SK-N-SH treated with all-trans-retinoic acid at 6 μM for 48 hours (cell line): ENCODE measurements at regions not wholly inside any gene's neighbourhood (a gene's known extent, or its start where the extent isn't known, plus 50 kb on each side); places are given as distances from the start of the nearest gene placed in this dataset.

ENCODE experiments used
- CREB5 ChIP-seq: fragments of 250-450 bp; sonication (Bioruptor Pico); IDR thresholded peaks from 2 replicates; pipeline ENCODE4 v1.5.1; 2020; ENCODE audit warnings: low read depth, mild to moderate bottlenecking, moderate library complexity
- ESRRG ChIP-seq: fragments of 250-450 bp; sonication (Bioruptor Pico); IDR thresholded peaks from 2 replicates; pipeline ENCODE4 v1.6.1; 2021; ENCODE audit warnings: mild to moderate bottlenecking
- OSR1 ChIP-seq: fragments of 250-450 bp; sonication (Bioruptor Pico); IDR thresholded peaks from 2 replicates; pipeline ENCODE4 v1.8.0; 2022; ENCODE audit warnings: moderate library complexity, mild to moderate bottlenecking, inconsistent platforms
- RARB ChIP-seq: fragments of 250-450 bp; sonication (Bioruptor Pico); IDR thresholded peaks from 2 replicates; pipeline ENCODE4 v1.8.0; 2021; ENCODE audit warnings: mild to moderate bottlenecking, moderate library complexity
- SNAI2 ChIP-seq: fragments of 250-450 bp; sonication (Bioruptor Pico); IDR thresholded peaks from 2 replicates; pipeline ENCODE4 v1.5.0; 2020; ENCODE audit warnings: mild to moderate bottlenecking, moderate library complexity
- TSHZ2 ChIP-seq: fragments of 250-450 bp; sonication (Bioruptor Pico); IDR thresholded peaks from 2 replicates; pipeline ENCODE4 v1.5.0; 2020; ENCODE audit warnings: mild to moderate bottlenecking, moderate library complexity
- ZFP3 ChIP-seq: fragments of 250-450 bp; sonication (Bioruptor Pico); IDR thresholded peaks from 2 replicates; pipeline ENCODE4 v1.5.0; 2020; ENCODE audit warnings: mild to moderate bottlenecking, moderate library complexity
- ZNF565 ChIP-seq: fragments of 450-650 bp; formaldehyde crosslinking; conservative IDR thresholded peaks from 2 replicates; pipeline ENCODE4 v1.5.0; 2020; ENCODE audit warnings: low read depth, mild to moderate bottlenecking, moderate library complexity
- ZNF70 ChIP-seq: fragments of 450-650 bp; formaldehyde crosslinking; IDR thresholded peaks from 2 replicates; pipeline ENCODE4 v1.5.0; 2020; ENCODE audit warnings: mild to moderate bottlenecking, moderate library complexity
- ZNF8 ChIP-seq: fragments of 450-650 bp; formaldehyde crosslinking; IDR thresholded peaks from 2 replicates; pipeline ENCODE4 v1.5.0; 2020; ENCODE audit warnings: mild to moderate bottlenecking, moderate library complexity

- TF ChIP-seq TSHZ2 (no peak), ZNF8 (CRISPR knock-in tag) (no peak), CREB5 (CRISPR knock-in tag) (no peak), RARB (no peak), ZFP3 (CRISPR knock-in tag) (no peak), ESRRG (CRISPR knock-in tag) (no peak), ZNF70 (CRISPR knock-in tag) (no peak), OSR1 (CRISPR knock-in tag) (no peak), SNAI2 (CRISPR knock-in tag) (no peak), ZNF565 (CRISPR knock-in tag) (no peak)
These were observed 648.7 kb downstream of the UQCRFS1 start for GRCh38 chr19:28563964-28564921.
